ENCODE measurements at regions not wholly inside any gene's neighbourhood (a gene's known extent, or its start where the extent isn't known, plus 50 kb on each side); places are given as distances from the start of the nearest gene placed in this dataset.

DNA sequence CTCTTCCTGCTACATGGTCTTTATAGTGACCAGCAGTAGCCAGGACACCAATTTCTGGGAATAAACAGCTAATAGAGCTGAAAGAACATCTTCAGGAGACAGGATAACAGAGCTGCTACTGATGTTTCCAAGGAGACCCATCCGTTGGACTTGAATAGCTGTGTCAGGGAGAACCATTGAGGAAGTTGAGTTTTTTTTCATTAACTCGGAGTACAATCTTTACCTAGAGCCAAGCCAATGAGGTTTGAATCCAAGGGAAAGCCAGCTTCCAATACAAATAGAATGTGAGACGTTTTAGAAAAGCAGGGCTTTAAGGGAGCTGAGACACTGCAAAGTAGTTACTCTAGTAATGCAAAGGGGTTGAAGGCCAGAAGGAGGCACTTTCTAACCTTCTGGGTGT, 136.1 kb upstream of the FRMD6 start:
- no peak for DNase-seq (ENCODE audit: low read depth)

DNA sequence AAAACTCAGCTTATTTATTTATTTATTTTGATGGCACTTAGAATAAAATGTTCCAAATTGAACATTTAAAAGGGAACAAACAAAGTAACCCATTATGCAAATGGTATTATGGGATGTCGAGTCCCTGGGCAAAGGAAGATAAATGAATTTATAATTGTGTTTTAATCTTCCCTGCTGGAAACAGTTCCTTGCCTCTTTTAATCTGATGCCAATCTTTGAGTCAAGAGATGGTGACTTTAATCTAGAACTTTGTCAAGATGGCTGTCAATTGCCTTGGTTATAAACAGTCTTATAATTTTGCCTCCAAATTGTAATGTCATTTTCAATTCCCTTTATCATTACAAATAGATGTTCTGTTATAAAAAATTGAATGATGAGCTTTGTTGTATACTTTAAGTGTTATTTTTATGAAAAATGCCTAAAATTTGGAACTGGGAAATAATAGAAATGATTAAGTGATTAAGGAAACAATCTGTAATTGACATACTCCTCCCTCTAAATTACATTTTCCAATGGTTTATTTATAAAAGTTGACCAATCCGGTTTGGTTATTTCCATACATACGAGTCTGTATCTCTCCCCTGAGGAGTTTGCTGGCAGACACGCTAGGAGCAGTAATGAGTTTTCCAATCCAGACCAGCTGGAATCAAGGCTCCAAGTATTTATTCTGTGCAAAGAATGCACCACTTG, 134.9 kb upstream of the FRMD6 start:
- no peak for DNase-seq (ENCODE audit: low read depth)

DNA sequence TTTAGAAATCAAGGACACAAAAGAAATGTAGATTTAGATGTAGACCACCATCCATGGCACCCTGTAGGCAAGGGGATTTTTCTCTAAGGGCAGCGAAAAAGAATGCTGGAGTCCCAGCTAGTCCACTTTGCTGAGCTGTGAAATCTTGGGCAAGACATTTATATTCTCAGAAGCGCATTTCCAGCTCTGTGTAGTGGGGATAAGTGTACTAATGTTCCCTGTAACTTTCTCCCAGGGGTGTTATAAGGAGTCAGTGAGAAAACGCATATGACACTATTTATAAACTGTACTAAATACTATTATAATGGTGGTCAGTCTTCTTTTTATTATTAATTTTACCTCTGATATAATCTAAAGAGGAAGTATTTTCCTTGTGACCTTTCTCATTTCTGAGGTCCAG, 133.4 kb upstream of the FRMD6 start:
- DNase-seq (ENCODE audit: low read depth) = no peak

DNA sequence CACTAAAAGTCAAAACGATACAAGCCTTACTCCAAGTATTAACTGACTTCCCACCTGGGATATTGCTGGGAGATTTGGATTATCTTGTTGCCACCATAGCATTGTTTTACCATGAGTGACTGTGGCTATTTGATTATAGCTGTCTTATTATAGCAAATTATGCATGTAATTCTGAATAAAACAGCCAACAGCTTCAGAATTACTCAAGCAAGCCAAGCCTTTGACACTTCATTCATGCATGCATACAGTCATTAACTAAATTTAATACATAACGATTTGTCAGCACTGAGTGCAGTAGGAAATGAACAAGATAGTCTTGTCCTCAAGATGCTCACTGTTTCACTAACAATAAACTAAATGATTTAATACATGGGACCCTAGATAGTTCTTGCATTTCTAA, 133.0 kb upstream of the FRMD6 start:
- no peak for DNase-seq (ENCODE audit: low read depth)

DNA sequence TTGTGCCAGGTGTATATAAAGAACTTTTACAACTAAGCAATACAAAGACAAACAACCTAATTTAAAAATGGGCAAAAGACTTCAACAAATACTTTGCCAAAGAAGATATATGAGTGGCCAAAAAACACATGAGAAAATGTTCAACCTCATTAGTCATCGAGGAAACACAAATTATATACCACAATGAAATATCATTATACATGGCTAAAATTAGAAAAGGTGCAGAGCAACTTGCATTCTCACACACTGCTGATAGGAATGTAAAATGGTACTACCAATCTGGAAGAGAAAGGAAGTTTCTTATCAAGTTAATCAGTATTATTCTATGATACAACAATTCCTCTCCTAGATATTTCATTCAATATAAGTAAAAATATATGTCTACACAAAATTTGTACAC, 131.6 kb upstream of the FRMD6 start:
- DNase-seq (ENCODE audit: low read depth) = no peak

DNA sequence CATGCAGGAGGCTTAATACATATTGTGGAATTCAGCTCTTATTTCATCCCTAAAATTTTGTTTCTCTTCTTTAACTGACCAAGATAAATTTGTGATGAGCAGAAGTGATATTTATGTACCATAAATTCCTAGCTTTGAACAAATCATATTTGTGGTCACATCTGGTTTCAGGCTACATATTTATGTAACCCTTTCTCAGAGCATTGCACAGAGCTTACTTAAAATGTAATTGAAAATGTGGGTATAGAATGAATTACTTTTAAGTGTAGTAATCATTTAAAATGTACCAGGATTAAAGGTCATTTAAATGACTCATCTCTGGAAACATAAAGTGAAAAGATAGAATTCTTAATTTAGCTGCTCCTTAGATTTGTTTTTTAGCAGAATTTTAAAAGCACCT, 129.9 kb upstream of the FRMD6 start:
- DNase-seq (ENCODE audit: low read depth) = no peak

DNA sequence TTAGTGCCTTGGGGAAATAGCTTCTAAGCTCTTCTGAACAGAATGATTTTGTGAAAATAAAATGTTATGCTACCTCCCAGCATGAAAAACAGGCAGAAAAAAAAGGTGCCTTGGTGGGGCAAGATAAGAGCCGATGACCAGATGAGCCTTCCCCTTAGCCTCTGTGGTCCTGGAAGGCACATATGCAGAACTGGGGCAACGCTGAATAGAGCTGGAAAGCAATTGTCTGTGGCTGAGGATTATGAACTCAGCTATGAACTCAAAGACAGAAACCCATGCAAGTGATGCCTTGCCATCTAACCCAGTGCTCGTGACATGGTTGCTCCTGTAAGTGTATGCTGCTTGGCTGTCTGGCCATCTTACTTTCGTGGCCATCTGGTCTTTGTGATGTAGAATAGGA, 128.5 kb upstream of the FRMD6 start:
- DNase-seq (ENCODE audit: low read depth) = no peak

DNA sequence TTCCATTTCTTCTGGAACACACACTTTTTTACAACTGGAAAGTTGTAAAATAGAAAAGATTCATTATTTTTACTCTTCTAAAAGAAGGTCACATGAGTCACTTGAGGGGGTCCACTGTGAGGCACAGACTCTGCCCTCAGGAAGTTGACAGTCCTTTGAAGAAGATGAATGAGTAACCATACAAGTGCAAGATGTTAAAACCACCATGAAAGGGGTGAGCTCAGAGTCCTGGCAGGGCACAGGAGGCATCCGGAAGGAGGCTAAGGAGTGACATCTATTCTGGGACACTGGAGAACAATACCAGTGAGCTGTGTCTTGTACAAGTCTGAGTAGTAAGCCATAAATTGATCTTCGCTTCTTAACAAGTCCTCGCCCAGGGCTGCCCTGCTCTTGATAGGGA, 126.0 kb upstream of the FRMD6 start:
- DNase-seq (ENCODE audit: low read depth) = no peak

DNA sequence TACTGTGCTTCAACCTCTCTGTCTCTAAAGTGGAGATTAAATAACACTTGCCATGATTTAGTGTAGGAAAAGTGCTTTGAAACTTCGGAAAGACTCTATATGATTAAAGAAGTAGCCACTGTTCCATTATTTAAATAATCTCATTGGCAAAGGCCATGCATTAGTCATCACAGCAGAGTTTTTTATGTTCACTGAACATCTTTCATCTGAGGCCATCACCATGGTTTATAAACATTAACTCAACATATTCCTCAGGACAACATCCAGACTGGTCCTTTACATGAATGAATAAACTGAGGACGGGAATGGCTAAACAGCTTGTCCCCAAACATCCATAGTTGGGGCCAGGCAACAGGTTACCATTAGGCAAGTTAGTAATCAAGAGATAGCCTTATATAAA, 124.6 kb upstream of the FRMD6 start:
- no peak for DNase-seq (ENCODE audit: low read depth)

DNA sequence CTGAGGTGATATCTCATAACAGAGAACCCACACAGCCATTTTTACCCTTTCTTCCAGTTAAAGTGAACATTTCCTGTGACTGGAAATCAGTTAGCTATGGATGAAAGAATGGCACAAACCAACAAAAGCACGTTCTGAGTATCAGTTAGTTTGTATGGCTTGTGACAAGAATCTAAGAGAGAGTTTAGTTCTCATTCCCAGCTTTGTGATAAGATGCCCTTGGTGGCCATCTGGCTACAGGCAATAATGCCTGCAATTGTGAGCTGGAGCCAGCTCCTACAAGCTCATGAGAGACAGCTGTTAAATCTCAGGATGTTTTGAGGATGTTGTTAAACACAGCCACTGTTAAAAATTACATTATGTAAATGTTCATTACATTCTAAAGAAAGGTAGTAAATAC, 122.0 kb upstream of the FRMD6 start:
- DNase-seq (ENCODE audit: low read depth) = no peak

DNA sequence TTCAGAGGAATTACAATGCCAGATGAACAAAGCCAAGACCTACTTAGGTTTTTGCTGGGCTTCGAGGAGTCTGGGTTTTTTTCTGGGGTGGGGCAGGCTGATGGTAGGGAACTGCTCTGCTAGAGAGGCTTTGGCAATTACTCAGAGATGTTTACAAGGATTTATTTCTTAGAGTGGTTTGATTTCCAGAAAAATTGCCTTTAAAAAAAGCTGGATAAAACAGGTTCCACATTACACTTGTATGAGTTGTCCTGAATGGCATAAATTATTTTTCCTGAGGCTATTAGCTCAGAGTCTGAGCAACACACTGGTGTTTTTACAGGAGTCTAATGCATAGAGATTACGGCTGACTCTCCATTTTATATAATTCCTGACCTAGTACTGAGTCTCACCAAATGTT, 118.5 kb upstream of the FRMD6 start:
- DNase-seq (ENCODE audit: low read depth) = no peak

DNA sequence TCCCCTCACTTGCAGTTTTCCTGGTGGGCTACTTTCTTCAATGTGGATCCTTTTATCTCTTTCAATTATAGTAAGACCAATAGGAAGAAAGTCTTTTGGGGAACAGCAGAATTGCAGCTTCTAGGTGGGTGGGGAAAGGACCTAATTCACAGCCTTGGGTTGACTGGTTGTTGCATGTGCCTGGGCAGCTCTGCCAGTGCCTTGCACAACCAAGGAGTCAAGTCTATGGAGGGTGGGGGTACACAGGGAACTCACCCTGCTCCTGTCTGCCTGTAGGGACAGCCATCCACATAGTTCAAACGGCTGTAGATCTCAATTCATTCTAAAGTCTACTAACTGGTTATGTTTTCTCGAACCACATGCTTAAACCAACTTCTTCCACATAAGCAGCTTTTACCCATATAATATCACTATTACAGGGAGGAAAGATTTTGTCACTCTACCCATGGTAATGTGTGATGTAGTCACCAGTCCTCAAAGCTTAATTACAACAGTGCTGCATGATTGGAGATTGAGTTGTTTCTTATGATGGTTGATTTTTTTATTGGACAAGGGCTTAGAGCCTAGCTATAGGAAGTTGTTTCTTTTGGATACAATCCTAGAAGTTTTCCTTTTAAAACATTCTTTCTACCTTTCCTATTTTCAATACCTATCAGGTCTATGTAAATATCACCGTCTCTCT, 117.7 kb upstream of the FRMD6 start:
- DNase-seq (ENCODE audit: low read depth) = no peak

DNA sequence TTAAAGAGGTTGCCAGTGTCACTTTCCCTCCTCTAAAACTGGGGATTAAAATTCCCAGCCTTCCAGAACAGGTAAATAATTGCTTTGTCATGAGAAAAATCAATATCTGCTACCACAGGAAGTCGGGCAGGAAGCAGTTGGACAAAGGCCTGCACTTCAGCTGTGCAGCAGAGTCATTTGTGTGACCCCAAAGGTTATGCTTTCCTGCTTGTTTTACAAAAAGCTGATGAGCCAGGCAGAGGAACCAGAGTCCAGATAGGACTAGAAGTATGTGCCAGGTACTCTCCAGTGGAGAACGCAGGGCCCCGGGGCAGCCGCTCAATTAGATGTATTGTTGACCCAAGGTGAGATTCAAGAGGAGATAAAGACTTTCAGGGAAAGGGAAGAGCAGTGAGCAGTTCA, 117.1 kb upstream of the FRMD6 start:
- DNase-seq (ENCODE audit: low read depth) = no peak

DNA sequence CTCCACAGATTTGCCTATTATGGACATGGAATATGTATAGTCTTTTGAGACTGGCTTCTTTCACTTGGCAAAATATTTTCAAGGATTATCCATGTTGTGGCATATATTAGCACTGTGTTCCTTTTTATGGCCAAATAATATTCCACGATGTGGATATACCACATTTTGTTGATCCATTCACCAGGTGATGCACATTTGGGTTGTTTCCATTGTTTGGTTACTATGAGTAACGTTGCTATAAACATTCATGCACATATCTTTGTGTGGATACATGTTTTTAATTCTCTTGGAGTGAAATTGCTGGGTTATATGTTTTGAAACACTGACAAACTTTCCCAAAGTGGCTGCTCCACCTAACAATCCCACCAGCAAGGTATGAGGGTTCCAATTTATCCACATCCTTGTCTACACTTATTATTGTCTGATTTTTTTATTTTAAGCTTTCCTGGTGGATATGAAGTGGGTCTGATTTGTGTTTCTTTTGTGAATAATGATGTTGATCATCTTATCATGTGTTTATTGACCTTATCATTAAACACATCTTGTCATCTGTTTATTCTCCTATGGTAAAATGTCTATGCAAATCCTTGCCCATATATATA, 116.2 kb upstream of the FRMD6 start:
- DNase-seq (ENCODE audit: low read depth) = no peak

DNA sequence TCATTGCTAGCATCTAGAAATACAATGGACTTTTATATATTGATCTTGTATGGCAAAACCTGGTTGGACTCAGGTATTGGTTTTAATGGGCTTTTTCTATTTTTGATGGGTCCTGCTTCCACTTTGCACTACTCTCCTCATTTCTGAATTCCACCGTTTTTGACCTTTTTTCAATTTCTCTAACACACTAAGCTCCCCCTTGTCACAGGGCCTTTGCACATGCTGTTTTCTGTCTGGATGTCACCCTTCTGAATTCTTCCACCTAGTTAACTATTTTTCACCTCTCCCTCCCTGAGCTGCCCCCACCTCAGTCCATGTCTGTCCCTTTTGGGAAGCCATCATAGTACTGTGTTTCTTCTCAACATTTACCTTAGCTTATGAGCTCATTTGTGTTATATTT, 112.7 kb upstream of the FRMD6 start:
- no peak for DNase-seq (ENCODE audit: low read depth)

DNA sequence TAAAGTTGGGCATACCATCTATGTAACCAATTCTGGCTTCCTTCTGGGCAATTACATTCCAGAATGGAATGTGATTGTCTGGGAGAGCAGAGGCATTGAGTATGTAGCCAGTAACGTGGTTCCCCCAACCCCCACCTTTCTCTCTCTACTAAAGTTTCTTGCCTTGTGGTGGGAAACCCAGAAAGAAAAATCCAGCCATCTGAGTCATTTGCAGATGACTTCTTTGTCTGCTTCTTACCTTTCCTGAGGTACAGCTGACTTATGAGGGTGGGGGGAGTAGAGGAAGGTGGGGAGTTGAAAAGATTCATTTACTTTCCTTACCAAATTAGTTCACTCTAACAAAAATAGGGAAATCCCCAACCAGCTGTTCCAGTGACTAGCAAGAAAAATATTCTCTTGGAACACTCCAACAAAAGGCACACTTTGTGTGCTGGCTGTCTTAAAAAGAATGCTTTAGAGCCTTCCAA, 112.1 kb upstream of the FRMD6 start:
- DNase-seq (ENCODE audit: low read depth) = no peak

DNA sequence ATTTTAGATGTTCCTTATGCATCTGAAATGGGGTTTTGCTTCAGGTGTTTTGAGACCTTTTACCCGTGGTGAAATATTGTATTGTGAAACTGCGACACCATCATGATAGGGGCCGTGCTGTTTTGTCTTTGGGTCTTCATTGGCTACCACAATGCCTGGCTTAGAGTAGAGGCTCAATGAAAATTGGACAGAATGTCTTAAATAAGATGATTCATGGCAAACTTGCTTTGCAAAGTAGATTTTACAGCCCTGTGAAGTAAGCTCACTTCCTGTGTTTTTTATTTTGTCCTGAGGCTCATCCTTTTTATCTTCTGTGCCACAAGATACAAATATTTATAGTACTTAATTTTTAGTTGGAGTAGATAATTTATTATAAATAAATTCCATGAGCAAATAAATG, 111.3 kb upstream of the FRMD6 start:
- no peak for DNase-seq (ENCODE audit: low read depth)

DNA sequence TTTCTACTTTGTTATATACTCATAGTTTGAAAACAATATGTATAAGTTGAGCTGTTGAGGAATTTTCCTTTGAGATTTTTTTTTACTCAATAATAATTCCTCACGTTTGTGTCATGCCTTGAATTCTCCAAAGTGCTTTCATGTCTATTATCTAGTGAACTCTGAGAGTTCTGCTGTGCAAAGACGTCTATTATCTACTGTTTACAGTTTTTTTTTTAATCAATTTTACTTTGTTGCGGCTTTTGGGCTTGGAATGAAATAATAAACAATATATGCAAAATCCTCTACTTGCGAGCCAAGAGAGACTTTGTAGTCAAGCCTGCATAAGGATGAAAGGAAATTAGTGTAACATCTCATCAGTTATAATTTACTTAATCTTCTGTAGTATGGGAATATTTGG, 107.2 kb upstream of the FRMD6 start:
- DNase-seq (ENCODE audit: low read depth) = no peak

DNA sequence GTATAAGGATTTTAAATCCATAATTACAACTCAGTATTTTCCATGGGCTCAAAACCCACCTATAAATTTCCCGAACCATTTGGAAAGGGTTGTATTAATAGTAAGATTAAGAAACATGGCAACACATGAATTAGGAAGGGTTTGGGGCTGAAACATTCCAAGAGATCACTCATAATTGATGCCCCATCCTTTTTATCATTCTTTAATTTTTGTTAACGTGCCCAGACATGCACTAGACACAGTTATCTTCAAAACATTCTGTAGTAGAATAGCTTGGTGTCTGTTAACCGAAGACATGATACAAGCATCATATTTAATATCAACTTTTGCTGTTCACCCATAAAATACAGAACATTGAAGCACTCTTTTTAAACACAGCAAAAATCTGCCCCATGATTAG, 106.8 kb upstream of the FRMD6 start:
- DNase-seq (ENCODE audit: low read depth) = no peak

DNA sequence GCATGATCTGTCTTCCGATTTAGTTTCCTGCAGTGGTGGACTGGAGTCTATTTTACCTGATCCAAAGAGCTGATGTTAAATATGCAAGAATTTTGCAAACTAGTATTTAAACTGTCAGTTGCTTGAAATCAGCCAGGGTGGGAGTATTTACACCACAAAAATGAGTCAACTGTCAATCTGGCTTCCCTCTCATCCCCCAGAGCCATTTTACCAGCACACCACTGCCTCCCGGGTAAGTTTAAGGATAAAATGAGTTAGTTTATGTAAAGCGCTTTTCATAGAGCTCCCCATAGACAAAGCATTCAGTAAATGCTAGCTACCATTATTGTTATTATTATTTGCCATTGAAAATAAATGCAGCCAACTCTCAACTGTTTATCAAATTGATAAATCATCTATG, 106.3 kb upstream of the FRMD6 start:
- no peak for DNase-seq (ENCODE audit: low read depth)

DNA sequence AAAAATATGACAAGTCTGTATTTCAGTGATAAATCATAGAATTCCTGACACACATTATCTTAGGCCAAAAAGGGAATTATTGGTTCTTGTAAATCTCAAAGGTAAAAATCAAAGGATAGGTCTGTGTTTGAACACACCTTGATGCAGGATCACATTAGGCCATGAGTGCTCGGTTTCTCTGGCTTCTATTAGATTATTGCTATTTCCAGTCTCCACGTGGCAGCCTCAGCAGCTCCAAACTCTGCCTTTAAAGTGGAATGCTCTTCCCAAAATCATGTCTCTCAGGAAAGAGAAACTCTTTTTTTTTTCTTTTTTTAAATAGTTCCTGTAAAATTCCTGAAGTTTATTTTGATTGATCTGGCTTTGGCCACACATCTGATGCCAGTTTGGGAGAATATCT, 105.6 kb upstream of the FRMD6 start:
- no peak for DNase-seq (ENCODE audit: low read depth)

DNA sequence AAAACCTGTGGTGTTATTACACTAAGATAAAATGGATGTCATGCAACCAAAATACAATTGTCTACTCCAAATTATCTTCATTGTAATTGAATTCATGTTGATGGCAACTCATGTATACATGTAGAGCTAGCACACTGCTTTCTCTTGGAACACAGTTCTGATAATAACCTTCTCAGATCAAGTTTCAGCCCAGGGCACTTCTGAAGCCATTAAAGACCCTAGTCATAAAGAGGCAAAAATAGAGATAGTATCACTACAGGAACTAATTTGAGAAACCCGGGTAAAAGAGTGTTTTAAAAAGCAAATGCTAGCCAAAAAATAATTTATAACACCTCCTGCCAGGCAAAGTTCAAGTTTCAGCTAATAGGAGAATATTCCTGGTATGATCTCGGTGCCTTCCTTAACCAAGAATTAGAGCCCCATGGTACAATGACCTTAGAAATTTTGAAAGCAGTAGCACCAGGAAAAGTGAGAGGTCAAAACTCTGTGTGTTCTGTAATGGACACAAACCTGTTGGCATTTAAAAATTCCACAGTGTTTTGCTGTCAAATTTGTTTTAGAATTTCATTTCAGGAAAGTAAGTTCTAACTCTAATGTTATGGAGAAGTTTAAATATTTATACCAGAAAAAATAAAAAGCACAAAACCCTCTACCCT, 105.0 kb upstream of the FRMD6 start:
- DNase-seq (ENCODE audit: low read depth) = no peak

DNA sequence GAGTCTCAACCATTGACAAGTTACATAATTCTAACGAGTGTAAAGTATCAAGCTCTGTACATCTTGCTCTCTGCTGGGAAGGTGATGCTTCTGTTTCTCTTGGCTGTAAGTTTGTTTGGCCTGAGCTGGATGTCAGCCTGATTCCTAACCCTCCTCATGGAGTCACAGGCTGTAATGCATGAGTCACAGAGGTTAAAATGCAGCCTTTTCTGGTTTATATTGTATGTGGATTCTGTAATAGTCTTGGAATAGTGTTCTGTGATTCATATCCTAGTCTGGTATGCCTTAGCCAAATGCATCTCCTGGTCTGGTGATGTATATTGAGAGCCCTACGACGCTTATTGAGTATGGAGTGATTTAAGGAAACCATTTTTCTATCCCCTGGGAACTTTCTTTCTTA, 104.5 kb upstream of the FRMD6 start:
- DNase-seq (ENCODE audit: low read depth) = no peak

All from stimulated activated CD8-positive, alpha-beta memory T cell treated with anti-CD3 and anti-CD28 coated beads, Interleukin-15, amount 100 ng/mL, for 1 hour (primary cell).